AG08396 (cell line): ENCODE measurements at regions not wholly inside any gene's neighbourhood (a gene's known extent, or its start where the extent isn't known, plus 50 kb on each side); places are given as distances from the start of the nearest gene placed in this dataset.

Experiments used
- DNase-seq: peaks from one replicate; pipeline ENCODE4 v3.0.0; 2012; ENCODE audit warnings: low spot score, mixed read lengths

DNA sequence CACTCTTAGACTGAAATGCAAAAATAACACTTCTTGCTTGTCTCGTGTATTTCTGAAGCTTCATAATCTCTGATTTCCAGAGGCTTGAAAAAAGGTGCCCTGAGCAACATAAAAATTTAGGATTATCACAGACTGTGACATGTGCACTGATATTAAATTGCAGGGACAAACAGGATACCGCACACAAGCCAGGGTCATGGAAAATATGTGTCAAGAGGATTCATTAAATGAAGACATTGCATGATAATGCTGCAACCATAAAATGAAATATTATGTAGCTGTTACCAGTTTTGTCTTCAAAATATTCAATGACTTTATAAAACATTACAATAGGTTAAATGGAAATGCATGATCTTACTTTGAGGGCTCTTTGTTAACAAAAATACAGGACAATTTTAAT is 328.0 kb downstream of the KCTD8 start:
- no peak for DNase-seq

DNA sequence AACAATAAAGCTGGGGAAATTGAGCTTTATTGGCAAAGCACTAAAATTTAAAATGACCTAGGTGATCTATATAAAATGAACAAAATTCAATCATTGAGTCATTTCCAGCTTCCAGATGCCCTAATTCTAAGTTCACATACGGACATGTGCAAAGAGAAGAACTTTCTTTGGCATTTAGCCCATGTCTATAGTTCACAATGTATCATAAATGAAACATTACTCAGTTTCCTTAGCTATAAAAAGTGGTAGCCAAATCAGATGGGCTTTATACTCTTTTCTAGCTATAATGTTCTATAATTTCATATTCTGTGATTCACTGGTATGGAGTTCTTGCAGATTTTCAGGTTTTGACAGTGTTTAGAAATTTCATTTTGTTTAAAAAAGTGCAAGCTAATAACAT is 327.4 kb downstream of the KCTD8 start:
- no peak for DNase-seq
